Epithelial cell of prostate (primary cell): ENCODE measurements at regions not wholly inside any gene's neighbourhood (a gene's known extent, or its start where the extent isn't known, plus 50 kb on each side); places are given as distances from the start of the nearest gene placed in this dataset.

Source experiments
- DNase-seq: peaks from one replicate; pipeline ENCODE4 v3.0.0-alpha.2; 2011; ENCODE audit warnings: low read depth, low spot score
- H3K27ac ChIP-seq: fragments of 450-650 bp; 2 replicates; pipeline ENCODE4 v1.5.1; 2017; ENCODE audit warnings: mild to moderate bottlenecking

DNA sequence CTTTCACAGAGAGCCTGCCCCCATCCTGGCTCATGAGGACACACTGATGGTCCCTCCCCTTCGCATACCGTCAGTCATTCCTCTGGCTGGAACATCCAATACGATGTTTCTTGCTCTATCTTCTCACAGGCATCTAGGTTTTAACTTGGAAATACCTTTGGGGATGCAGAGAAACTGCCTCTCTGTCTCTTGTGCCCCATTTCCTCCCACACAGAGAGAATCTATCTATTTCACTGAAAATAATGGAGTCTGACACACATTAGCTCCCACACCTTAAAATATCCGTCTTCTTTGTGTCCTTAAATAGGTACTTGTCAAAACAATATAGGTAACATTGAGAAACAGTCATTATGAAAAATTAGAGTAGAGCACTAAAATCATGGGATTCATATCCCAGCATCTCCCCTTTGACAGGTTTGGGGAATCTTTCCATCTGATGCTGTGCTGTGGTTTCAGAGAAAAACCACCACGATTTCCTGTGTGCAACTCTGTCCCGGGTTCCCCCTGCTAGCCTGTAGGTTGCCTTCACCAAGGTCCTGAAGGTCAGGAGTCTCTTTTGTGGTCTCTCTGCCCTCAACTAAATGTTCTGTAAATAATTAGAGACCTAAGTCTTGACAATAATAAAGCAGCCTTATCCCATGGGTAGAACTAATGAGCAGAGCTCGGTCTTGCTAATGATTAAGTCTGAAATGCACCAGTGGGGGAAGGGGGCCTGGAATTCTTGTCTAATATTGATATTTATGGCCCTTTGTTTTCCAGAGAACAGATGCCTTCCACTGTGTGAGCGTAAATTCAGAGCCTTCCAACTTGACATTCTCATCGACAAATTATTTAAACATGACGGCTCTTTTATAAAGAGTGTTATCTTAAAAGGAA, 371.0 kb downstream of the ICE1 start:
- DNase-seq: no peak
- H3K27ac ChIP-seq: no peak overlapping the region

GRCh38 chr5:5792106-5792505, 369.6 kb downstream of the ICE1 start:
- DNase-seq: no peak
- no peak overlapping the region for H3K27ac ChIP-seq

- H3K27ac ChIP-seq: no peak overlapping the region
- DNase-seq: no peak
Measured at GRCh38 chr5:5788793-5789192, 366.3 kb downstream of the ICE1 start.

DNA sequence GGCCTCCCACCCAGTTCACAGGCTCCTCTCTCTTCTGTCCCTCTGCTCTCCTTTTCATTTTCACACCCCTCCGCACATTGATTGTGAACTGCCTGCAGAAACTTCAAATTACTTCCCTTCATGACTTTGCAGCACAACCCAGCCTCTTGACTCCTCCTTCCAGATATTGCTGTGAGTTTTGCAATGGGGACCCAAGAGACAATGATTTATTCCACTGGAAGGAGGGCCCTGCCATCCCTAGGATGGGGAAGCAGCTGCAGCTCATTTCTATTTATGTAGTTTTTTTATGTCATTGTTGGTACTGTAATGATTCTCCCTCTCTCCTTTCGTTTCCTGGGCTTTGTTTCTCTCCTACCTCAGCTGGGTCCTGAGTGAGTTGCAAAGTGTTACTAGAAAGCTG, 364.9 kb downstream of the ICE1 start:
- no peak for DNase-seq
- no peak overlapping the region for H3K27ac ChIP-seq

DNA sequence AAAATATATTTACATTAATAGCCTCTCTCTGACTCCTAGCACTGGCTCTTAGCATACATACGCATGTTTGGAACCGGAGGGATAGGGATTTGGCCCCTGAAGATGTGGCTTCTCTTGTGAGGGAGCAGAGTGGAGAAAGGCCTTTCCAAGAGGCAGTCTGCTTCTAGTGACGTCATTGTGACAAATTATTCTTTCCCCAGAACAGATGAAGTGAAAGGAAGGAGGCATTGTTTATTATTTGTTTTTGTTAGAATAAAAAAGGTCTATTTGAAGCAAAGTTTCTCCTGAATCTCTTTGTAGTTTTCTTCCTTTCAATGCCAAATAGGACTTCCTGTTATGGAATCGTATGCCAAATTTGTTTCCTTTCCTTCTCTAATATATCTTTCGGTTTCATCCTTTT, 361.6 kb downstream of the ICE1 start:
- DNase-seq: no peak
- no peak overlapping the region for H3K27ac ChIP-seq

DNA sequence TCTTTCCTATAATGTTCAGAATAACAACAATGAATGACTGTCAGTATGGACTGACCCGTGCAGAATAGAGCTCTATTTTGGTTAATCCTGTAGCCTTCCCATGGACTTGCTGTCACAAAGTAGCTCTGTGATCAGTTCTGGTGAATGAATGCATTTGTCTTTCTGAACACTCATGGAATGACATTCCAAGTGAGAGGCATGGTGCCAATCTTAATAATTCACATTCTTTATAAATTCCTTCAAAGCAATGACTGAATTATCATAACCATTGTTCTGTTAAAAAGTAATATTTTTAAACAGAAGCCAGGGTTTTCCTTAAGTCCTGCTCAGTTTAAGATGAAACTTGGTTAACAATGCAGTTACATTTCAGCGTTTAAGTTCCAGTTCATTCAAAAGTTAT, 360.5 kb downstream of the ICE1 start:
- no peak overlapping the region for H3K27ac ChIP-seq
- no peak for DNase-seq

DNA sequence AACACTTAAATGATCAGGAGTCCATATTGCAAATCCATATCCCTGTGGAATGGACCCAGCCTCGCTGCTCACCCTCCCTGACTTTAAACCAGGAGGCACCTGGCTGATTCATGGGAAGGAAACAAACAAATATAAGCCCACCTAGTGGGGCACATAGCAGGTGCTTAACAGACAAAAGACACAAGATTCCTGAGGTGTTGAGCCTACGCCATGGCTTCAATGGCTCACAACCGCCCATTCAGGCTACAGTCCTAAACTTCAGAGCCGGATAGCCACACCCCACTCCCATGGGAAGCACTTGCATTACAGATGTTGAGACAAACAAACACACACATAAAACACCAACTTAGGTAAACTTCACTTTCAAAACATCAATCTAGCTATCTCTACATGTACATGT, 359.9 kb downstream of the ICE1 start:
- DNase-seq: no peak
- H3K27ac ChIP-seq: no peak overlapping the region

- DNase-seq: no peak
- no peak overlapping the region for H3K27ac ChIP-seq
Measured at GRCh38 chr5:5781335-5781734, 358.9 kb downstream of the ICE1 start.

- no peak overlapping the region for H3K27ac ChIP-seq
- DNase-seq: no peak
Measured at GRCh38 chr5:5780253-5780652, 357.8 kb downstream of the ICE1 start.

DNA sequence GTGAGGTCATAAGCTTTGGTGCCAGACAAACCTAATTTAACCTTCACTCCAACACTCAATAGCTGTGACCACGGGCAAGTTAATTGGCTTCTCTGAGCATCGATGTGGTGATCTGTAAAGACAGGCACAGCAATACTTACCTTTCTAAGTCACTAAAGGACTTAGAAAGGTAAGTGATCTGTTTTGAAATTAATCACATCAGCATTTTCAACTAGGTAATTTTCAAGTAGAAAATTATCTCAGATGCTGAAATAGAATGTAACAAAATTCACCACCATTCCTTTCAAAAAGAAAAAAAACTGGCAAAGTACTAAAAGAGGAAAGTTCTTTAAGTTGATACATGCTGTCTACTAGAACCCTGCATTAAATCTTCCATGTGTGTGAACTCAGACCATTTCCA, 354.5 kb downstream of the ICE1 start:
- DNase-seq: no peak
- no peak overlapping the region for H3K27ac ChIP-seq

DNA sequence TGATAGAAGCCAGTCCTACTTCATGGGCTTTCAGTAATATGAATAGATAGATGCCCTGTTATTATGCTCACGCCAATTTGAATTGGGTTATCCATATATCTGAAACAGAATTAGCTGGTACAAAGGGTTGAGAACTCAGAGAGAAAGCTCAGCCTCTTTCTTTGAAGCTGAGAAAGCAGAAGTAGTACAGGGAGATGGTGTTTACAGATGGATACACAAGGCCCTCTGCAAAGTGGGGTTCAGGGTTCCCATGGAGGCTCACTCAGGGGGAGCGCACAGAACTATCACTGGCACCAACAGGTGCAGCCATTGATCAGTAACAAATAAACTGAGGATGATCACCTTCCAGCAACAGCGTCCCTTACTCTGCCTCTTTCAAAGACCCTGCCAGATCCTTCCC, 349.7 kb downstream of the ICE1 start:
- DNase-seq: no peak
- no peak overlapping the region for H3K27ac ChIP-seq

DNA sequence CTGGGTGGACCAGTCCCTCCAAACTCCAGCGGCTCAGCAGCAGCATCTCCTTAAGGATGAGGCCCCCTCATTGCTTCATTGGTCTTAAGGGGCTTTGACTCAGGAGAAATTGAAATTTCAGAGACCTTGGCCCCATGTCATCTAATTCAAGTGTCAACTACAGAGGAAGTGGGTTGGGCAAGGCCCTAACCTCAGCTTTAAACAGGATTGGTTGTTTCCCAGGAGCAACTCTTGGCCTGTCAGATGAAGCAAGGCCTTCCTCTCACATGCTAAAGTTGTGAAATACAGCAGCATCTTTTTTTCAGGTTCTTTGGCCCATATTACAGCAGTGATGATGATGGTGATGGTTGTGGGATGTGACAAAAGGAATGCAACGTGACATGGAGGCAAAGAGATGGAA, 348.3 kb downstream of the ICE1 start:
- no peak overlapping the region for H3K27ac ChIP-seq
- DNase-seq: no peak

- no peak overlapping the region for H3K27ac ChIP-seq
- DNase-seq: no peak
Measured at GRCh38 chr5:5767286-5767928, 344.9 kb downstream of the ICE1 start.

DNA sequence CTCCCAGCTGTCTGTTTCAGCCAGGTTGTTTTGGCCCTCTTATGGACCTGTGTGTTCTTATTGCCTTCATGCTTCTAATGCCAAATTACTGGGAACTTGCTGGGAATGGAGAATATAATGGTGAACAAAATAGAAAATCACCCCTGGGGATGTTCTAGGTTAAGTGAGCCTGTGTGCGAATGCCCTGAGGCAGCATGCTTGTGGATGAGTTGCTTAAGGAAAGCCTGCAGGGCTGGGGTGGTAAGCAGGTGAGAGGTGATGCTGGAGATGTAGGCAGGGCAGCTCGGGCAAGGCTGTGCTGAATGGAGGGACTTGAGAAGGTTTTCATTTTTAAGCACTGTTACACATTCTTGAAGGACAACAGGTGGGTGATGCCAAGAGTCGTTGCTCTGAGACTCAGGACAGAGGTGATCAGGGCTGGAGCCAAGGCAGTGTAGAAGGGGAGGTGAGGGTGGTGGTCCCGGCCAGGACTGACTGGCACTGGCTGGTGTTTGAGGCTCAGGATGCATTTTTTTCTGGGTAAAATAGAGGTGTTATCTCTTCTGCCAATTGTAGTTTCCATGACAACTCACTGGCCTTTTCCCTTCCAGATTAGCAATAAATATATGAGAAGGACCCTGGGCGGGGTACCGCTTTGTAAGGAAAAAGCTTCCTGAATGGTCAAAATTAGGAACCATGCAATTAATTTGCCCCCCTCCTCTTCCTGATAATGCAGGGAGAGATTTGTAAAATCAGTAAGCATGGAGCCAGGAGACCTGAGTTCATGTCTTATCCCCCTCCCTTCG, 342.8 kb downstream of the ICE1 start:
- H3K27ac ChIP-seq: no peak overlapping the region
- DNase-seq: no peak

GRCh38 chr5:5764246-5764645, 341.8 kb downstream of the ICE1 start:
- no peak overlapping the region for H3K27ac ChIP-seq
- no peak for DNase-seq

DNA sequence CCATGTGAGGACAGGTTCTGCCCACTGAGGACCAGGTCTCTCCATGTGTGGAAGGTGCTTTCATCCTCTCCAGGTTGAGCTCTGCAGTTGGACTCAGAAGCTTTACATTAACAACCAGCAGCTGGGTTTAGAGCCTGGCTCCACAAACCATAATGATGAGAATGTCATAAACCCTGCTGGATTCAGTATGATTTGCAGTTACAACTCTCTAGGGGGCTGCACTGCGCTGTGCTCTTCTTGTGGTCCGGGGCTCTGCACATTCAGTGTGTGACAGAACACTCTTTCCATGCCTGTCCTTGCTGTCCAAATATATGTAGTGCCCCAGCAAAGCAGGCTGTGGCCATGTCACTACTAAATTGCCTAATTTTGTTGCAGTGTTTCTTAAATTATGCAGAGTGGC, 334.3 kb downstream of the ICE1 start:
- H3K27ac ChIP-seq: no peak overlapping the region
- no peak for DNase-seq

DNA sequence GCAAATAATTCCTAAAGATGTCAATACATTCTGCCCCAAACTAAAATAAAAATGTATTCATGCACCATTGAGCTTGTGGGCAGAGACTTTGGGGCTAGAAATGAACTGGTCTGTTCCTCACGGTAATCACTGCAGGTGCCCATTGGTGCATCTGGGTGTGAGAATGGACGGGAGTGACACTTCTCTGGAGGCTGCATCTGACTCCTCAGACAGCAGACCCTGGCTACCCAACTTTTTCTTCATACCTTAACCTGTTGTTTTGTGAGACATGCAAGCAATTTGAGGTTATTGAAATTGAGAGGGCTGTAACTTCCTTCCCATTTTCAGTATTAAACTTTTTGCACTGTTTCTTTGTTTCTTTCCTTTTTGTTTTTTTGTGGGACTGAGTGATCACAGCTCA, 333.4 kb downstream of the ICE1 start:
- DNase-seq: no peak
- no peak overlapping the region for H3K27ac ChIP-seq

DNA sequence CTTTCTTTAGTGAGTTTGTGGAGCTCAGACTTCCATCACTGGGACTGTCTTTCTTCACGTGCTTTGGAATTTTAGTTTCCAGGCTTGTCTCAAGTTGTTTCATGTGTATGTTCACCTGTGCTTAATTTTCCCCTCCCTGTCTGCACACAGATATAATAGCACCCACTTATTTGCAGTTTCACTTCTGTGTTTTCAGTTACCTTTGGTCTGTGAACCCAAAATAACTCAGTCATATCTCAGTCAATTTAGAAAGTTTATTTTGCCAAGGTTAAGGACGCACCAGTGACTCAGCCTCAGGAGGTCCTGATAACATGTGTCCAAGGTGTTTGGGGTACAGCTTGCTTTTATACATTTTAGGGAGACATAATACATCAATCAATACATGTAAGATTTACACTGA, 330.4 kb downstream of the ICE1 start:
- no peak for DNase-seq
- no peak overlapping the region for H3K27ac ChIP-seq

GRCh38 chr5:5751987-5752386, 329.5 kb downstream of the ICE1 start:
- no peak for DNase-seq
- H3K27ac ChIP-seq: no peak overlapping the region

GRCh38 chr5:5751498-5751897, 329.0 kb downstream of the ICE1 start:
- DNase-seq: no peak

GRCh38 chr5:5741418-5741817, 318.9 kb downstream of the ICE1 start:
- no peak overlapping the region for H3K27ac ChIP-seq
- no peak for DNase-seq

More at GRCh38 chr5:5751498-5751897, 329.0 kb downstream of the ICE1 start:
- H3K27ac ChIP-seq: no peak overlapping the region
